Spleen (tissue), 11 donors: ENCODE measurements at regions not wholly inside any gene's neighbourhood (a gene's known extent, or its start where the extent isn't known, plus 50 kb on each side); places are given as distances from the start of the nearest gene placed in this dataset.

Experiments
- DNase-seq: peaks from one replicate; pipeline ENCODE4 v3.0.0-alpha.2; 2020
- H3K27ac ChIP-seq, 8 donors: fragments of 200-600 bp; sonication (generic) in 7 of 8; 1 replicate in 4 of 8; 2 replicates in 4 of 8; pipeline versions ENCODE4 v1.5.0 to v1.8.0; 2016 to 2021; ENCODE audit warnings: inconsistent platforms in 4 of 8, mild to moderate bottlenecking in 4 of 8, moderate library complexity in 1 of 8
- H3K27me3 ChIP-seq, 7 donors: fragments of 200-600 bp; sonication (generic) in 6 of 7; replicated peaks in 1 of 7; 1 replicate in 4 of 7; 2 replicates in 3 of 7; pipeline versions ENCODE4 v1.5.0 to v1.8.0; 2016 to 2021; ENCODE audit warnings: inconsistent platforms in 3 of 7, mild to moderate bottlenecking in 1 of 7
- H3K36me3 ChIP-seq, 6 donors: fragments of 200-600 bp; sonication (generic) in 5 of 6; 1 replicate in 4 of 6; 2 replicates in 2 of 6; pipeline versions ENCODE4 v1.5.0 to v1.8.0; 2016 to 2021; ENCODE audit warnings: inconsistent platforms in 2 of 6
- H3K4me1 ChIP-seq, 6 donors: fragments of 200-600 bp; sonication (generic) in 5 of 6; 1 replicate in 3 of 6; 2 replicates in 3 of 6; pipeline versions ENCODE4 v1.5.0 to v1.8.0; 2016 to 2021; ENCODE audit warnings: inconsistent platforms in 3 of 6
- H3K4me3 ChIP-seq, 8 donors: fragments of 200-600 bp; sonication (generic) in 7 of 8; 1 replicate in 4 of 8; 2 replicates in 4 of 8; pipeline versions ENCODE4 v1.5.0 to v1.8.0; 2016 to 2021; ENCODE audit warnings: inconsistent platforms in 4 of 8, mild to moderate bottlenecking in 4 of 8, moderate library complexity in 2 of 8
- H3K9me3 ChIP-seq, 8 donors: fragments of 200-600 bp; sonication (generic) in 7 of 8; 1 replicate in 4 of 8; 2 replicates in 4 of 8; pipeline versions ENCODE4 v1.5.0 to v1.8.0; 2016 to 2021; ENCODE audit warnings: inconsistent platforms in 4 of 8
- CTCF ChIP-seq, 11 experiments: fragments of 200-600 bp in 7 of 11; fragments of 450-650 bp in 4 of 11; sonication (generic) in 4 of 11; IDR thresholded peaks in 8 of 11; conservative IDR thresholded peaks in 3 of 11; 1 replicate in 7 of 11; 2 replicates in 4 of 11; pipeline versions ENCODE4 v1.4.0 to v1.8.0; 2016 to 2021; ENCODE audit warnings: antibody characterized with exemption in 11 of 11, inconsistent platforms in 4 of 11, mild to moderate bottlenecking in 1 of 11
- POLR2A ChIP-seq, 3 donors: fragments of 450-650 bp; IDR thresholded peaks; one replicate each; pipeline ENCODE4 v1.5.1; 2017; ENCODE audit warnings: antibody characterized with exemption in 3 of 3, mild to moderate bottlenecking in 1 of 3
- POLR2AphosphoS5 ChIP-seq, 3 donors: sonication (generic); formaldehyde crosslinking; IDR thresholded peaks; one replicate each; pipeline ENCODE4 v1.5.1; 2017; ENCODE audit warnings: antibody characterized with exemption in 3 of 3
- WGBS, 5 donors: extraction: QIAGEN DNeasy Blood & Tissue Kit in 3 of 5; methylation state at CpG; one replicate each; pipeline versions ENCODE4 v1.1.5 to v1.1.7; 2013 to 2018; 5-methylcytosine and 5-hydroxymethylcytosine counted together
- intact Hi-C: fragments of 100-400 bp; cut with DNase I; formaldehyde crosslinking; loops from one replicate; pipeline ENCODE4 v1.15.0; 2023; ENCODE audit warnings: low total_unique reads
- donor health status: healthy with polysubstance abuse.
- donor health status: DM: no; HTN: no; CAD: no; lungs with moderate emphysema.
- donor health status: DM: no; HTN: no; CAD: no.
- donor health status: Bipolar disorder and iron deficiency.
- donor health status: healthy.
- donor health status: DM: no; HTN: no; CAD: no.
- donor health status: DM: yes; HTN: yes; CAD: no.

GRCh38 chr16:26554030-26554429 is 512.7 kb upstream of the C16orf82 start:
- DNase-seq, result no peak
- no peaks in the 10 kb centered on the region for H3K4me1 ChIP-seq
- no peaks in the 10 kb centered on the region for H3K36me3 ChIP-seq
- no peak for TF ChIP-seq POLR2A (IDR thresholded peaks at IDR 0.05)
- TF ChIP-seq POLR2AphosphoS5 (IDR thresholded peaks at IDR 0.05), result no peak
- TF ChIP-seq CTCF (IDR thresholded peaks at IDR 0.05 in 8 of 11, conservative IDR thresholded peaks at IDR 0.05 in 3 of 11), result no peak
- intact Hi-C loops, result no loop called here
- 87 to 91% (median 90%) methylated on average over 3 of the region's 3 CpGs for WGBS, 5 donors
- H3K4me3 ChIP-seq, result no peak overlapping the region
- no peaks in the 10 kb centered on the region for H3K9me3 ChIP-seq
- H3K27me3 ChIP-seq, result no peaks in the 10 kb centered on the region
- no peak overlapping the region for H3K27ac ChIP-seq

GRCh38 chr16:26561303-26561702 is 505.4 kb upstream of the C16orf82 start:
- peaks cover 0 to 4% (median 0%) of the 10 kb centered on the region in 8 donors for H3K9me3 ChIP-seq
- no peak overlapping the region for H3K4me3 ChIP-seq
- TF ChIP-seq CTCF (IDR thresholded peaks at IDR 0.05 in 8 of 11, conservative IDR thresholded peaks at IDR 0.05 in 3 of 11) (no peak), POLR2AphosphoS5 (IDR thresholded peaks at IDR 0.05) (no peak), POLR2A (IDR thresholded peaks at IDR 0.05) (no peak)
- WGBS, 5 donors, result 80 to 85% (median 84%) methylated on average over 6 of the region's 6 CpGs
- no peak overlapping the region for H3K27ac ChIP-seq
- DNase-seq, result no peak
- intact Hi-C loops, result no loop called here
- no peaks in the 10 kb centered on the region for H3K4me1 ChIP-seq
- H3K36me3 ChIP-seq, result no peaks in the 10 kb centered on the region
- H3K27me3 ChIP-seq, result peaks cover 0 to 11% (median 0%) of the 10 kb centered on the region in 7 donors

GRCh38 chr16:26563018-26563417 is 503.7 kb upstream of the C16orf82 start:
- 71 to 89% (median 78%) methylated on average over 2 of the region's 2 CpGs for WGBS, 5 donors

GRCh38 chr16:26567356-26567755 is 499.4 kb upstream of the C16orf82 start:
- WGBS, 5 donors, result 62 to 76% (median 71%) methylated on average over 9 of the region's 9 CpGs
- no peak for DNase-seq

More at GRCh38 chr16:26563018-26563417, 503.7 kb upstream of the C16orf82 start:
- Histone ChIP-seq H3K4me3 (no peak overlapping the region), H3K36me3 (no peaks in the 10 kb centered on the region), H3K4me1 (no peaks in the 10 kb centered on the region), H3K27ac (no peak overlapping the region), H3K27me3 (peaks cover 0 to 22% (median 0%) of the 10 kb centered on the region in 7 donors), H3K9me3 (peaks cover 0 to 4% (median 0%) of the 10 kb centered on the region in 8 donors)
- TF ChIP-seq POLR2AphosphoS5 (IDR thresholded peaks at IDR 0.05) (no peak), POLR2A (IDR thresholded peaks at IDR 0.05) (no peak), CTCF (IDR thresholded peaks at IDR 0.05 in 8 of 11, conservative IDR thresholded peaks at IDR 0.05 in 3 of 11) (no peak)
- DNase-seq, result no peak
- intact Hi-C loops, result no loop called here

GRCh38 chr16:26569793-26570192 is 496.9 kb upstream of the C16orf82 start:
- DNase-seq, result no peak
- TF ChIP-seq POLR2A (IDR thresholded peaks at IDR 0.05) (no peak), POLR2AphosphoS5 (IDR thresholded peaks at IDR 0.05) (no peak), CTCF (IDR thresholded peaks at IDR 0.05 in 8 of 11, conservative IDR thresholded peaks at IDR 0.05 in 3 of 11) (peak in 6 of 11 experiments; percentile 12 to 44 (median 24))
- no peaks in the 10 kb centered on the region for H3K36me3 ChIP-seq

More at GRCh38 chr16:26567356-26567755, 499.4 kb upstream of the C16orf82 start:
- Histone ChIP-seq H3K4me3 (no peak overlapping the region), H3K36me3 (no peaks in the 10 kb centered on the region), H3K9me3 (no peaks in the 10 kb centered on the region), H3K4me1 (no peaks in the 10 kb centered on the region), H3K27ac (no peak overlapping the region), H3K27me3 (peaks cover 0 to 16% (median 0%) of the 10 kb centered on the region in 7 donors)
- TF ChIP-seq POLR2A (IDR thresholded peaks at IDR 0.05), result no peak
- intact Hi-C loops, result no loop called here

More at GRCh38 chr16:26569793-26570192, 496.9 kb upstream of the C16orf82 start:
- Histone ChIP-seq H3K27me3 (peaks cover 0 to 11% (median 0%) of the 10 kb centered on the region in 7 donors), H3K9me3 (no peaks in the 10 kb centered on the region), H3K4me1 (no peaks in the 10 kb centered on the region), H3K27ac (no peak overlapping the region), H3K4me3 (no peak overlapping the region)
- intact Hi-C loops, result no loop called here
